ENCODE measurements at regions not wholly inside any gene's neighbourhood (a gene's known extent, or its start where the extent isn't known, plus 50 kb on each side); places are given as distances from the start of the nearest gene placed in this dataset.
A peak's percentile ranks its signal among the peaks of the same experiment; 100 is the strongest.

- TF ChIP-seq, protein P1, sequence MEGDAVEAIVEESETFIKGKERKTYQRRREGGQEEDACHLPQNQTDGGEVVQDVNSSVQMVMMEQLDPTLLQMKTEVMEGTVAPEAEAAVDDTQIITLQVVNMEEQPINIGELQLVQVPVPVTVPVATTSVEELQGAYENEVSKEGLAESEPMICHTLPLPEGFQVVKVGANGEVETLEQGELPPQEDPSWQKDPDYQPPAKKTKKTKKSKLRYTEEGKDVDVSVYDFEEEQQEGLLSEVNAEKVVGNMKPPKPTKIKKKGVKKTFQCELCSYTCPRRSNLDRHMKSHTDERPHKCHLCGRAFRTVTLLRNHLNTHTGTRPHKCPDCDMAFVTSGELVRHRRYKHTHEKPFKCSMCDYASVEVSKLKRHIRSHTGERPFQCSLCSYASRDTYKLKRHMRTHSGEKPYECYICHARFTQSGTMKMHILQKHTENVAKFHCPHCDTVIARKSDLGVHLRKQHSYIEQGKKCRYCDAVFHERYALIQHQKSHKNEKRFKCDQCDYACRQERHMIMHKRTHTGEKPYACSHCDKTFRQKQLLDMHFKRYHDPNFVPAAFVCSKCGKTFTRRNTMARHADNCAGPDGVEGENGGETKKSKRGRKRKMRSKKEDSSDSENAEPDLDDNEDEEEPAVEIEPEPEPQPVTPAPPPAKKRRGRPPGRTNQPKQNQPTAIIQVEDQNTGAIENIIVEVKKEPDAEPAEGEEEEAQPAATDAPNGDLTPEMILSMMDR (IDR thresholded peaks at IDR 0.05; ENCODE audit: insufficient read depth, low read depth, low read length, missing control alignments), result peak; percentile 92
- H3K4me3 ChIP-seq (ENCODE audit: low read depth, low read length), result no peak overlapping the region
- peak; percentile 90 for DNase-seq (ENCODE audit: low read depth)
These were observed 246.5 kb upstream of the USP25 start for GRCh38 chr21:15483138-15483780.

GRCh38 chr21:15486460-15487195, 243.2 kb upstream of the USP25 start:
- H3K4me3 ChIP-seq (ENCODE audit: low read depth, low read length), result no peak overlapping the region
- TF ChIP-seq, protein P1 (IDR thresholded peaks at IDR 0.05; ENCODE audit: insufficient read depth, low read depth, low read length, missing control alignments), result no peak
- no peak for DNase-seq (ENCODE audit: low read depth)

DNA sequence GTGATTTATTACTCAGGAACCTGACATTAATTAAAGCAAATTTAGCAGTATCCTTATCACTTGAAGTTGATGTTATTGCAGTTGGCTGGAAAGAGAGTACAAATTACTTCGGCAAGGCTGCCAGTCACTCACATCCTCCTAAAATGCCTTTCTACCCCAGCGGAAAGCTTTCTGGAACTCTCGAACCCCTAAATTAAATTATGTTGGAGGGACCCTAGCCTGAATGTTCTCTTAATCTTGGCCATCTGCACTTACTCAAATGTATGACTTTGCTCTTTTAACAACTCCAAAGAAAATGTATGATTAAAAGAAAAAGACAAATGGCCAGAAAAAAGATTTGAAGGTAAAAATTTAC, 242.6 kb upstream of the USP25 start:
- TF ChIP-seq, protein P1 (IDR thresholded peaks at IDR 0.05; ENCODE audit: insufficient read depth, low read depth, low read length, missing control alignments), result no peak
- no peak overlapping the region for H3K4me3 ChIP-seq (ENCODE audit: low read depth, low read length)
- DNase-seq (ENCODE audit: low read depth), result no peak

DNA sequence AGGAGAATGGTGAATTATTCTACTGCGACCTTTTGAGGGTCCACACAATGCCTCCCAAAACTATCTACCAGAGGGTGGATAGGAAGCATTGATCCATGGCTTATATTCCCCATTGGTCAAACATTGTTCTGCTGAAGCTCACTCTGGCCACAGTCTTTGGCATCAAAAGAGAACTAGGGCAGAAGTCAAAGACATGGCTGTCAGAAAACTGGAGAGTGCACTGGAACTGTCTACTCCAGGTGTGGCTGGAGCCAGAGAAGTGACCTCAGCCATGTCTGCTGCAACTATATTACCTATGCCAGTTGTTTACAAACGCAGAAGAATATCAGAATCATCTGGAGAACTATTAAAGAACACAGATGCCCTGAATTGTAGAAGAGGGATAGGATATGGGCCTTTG, 238.7 kb upstream of the USP25 start:
- DNase-seq (ENCODE audit: low read depth), result no peak
- TF ChIP-seq, protein P1 (IDR thresholded peaks at IDR 0.05; ENCODE audit: insufficient read depth, low read depth, low read length, missing control alignments), result no peak
- no peak overlapping the region for H3K4me3 ChIP-seq (ENCODE audit: low read depth, low read length)

DNA sequence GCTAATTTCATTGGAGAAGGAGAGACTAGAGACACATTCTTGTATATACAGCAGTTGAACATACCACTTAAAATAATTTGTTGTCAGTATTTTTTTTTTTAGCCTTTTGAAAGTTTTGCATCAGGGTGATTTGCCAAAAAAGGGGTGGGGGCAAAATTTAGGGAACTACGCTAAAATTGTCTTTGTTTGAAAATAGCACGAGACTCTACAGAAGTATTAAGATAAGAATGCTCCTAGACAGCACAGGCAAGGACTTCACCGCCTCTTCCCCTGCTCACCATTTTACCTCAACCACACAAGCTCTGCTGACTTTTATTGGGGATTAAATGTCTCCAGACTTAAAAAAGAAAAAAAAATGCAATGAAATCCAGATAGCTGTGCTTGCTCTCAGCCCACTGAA, 236.1 kb upstream of the USP25 start:
- TF ChIP-seq, protein P1 (IDR thresholded peaks at IDR 0.05; ENCODE audit: insufficient read depth, low read depth, low read length, missing control alignments), result no peak
- no peak for DNase-seq (ENCODE audit: low read depth)
- no peak overlapping the region for H3K4me3 ChIP-seq (ENCODE audit: low read depth, low read length)

DNA sequence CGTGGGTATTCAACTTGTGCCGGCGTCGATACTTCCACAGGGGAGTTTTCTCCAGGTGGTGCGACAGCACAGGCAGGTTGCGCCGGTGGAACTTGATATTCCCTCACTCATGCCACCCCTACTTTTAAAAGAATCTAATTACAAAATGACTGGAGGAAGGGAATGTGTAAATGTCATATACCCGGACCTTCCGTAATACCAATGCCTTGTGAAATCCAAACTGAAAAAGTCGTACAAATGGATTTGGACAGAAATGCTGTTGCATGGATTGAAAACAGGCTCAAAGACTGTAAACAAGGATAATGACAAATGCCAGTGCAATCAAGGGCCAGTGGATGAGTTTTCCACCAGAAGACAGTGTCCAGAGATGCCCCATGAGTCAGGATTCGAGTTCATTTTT, 235.3 kb upstream of the USP25 start:
- no peak for DNase-seq (ENCODE audit: low read depth)
- TF ChIP-seq, protein P1 (IDR thresholded peaks at IDR 0.05; ENCODE audit: insufficient read depth, low read depth, low read length, missing control alignments), result no peak
- no peak overlapping the region for H3K4me3 ChIP-seq (ENCODE audit: low read depth, low read length)

Measured in GM12865 (cell line).